22Rv1 (cell line): ENCODE measurements at regions not wholly inside any gene's neighbourhood (a gene's known extent, or its start where the extent isn't known, plus 50 kb on each side); places are given as distances from the start of the nearest gene placed in this dataset.
"Not testable (repeated sequence)": the region's sequence is repeated elsewhere in the genome, so short reads cannot be mapped to it uniquely, and the experiment has no call there.

Source experiments
- H3K27ac ChIP-seq: fragments of 450-650 bp; 2 replicates; pipeline ENCODE4 v1.5.1; 2017
- CTCF ChIP-seq: fragments of 450-650 bp; IDR thresholded peaks from 2 replicates; pipeline ENCODE4 v1.5.1; 2017; ENCODE audit warnings: mild to moderate bottlenecking
- ZFX ChIP-seq: fragments of 450-650 bp; IDR thresholded peaks from 2 replicates; pipeline ENCODE4 v1.6.1; 2017; ENCODE audit warnings: antibody characterized with exemption, borderline replicate concordance

GRCh38 chr17:30677550-30678249 lies 146.8 kb downstream of the CRLF3 start:
- TF ChIP-seq ZFX (no peak), CTCF (no peak)
- H3K27ac ChIP-seq, result no peak overlapping the region

GRCh38 chr17:30675777-30676492 lies 148.6 kb downstream of the CRLF3 start:
- H3K27ac ChIP-seq, result not testable (repeated sequence)

- H3K27ac ChIP-seq, result not testable (repeated sequence)
Measured at GRCh38 chr17:30669217-30669649, 155.3 kb downstream of the CRLF3 start.

GRCh38 chr17:30668360-30669181 lies 155.9 kb downstream of the CRLF3 start:
- not testable (repeated sequence) for H3K27ac ChIP-seq

GRCh38 chr17:30667657-30668359 lies 156.7 kb downstream of the CRLF3 start:
- not testable (repeated sequence) for H3K27ac ChIP-seq

- not testable (repeated sequence) for H3K27ac ChIP-seq
Measured at GRCh38 chr17:30666838-30667656, 157.4 kb downstream of the CRLF3 start.

GRCh38 chr17:30663727-30664455 lies 160.6 kb downstream of the CRLF3 start:
- H3K27ac ChIP-seq, result not testable (repeated sequence)

- H3K27ac ChIP-seq, result not testable (repeated sequence)
Measured at GRCh38 chr17:30657148-30657547, 167.3 kb downstream of the CRLF3 start.

GRCh38 chr17:30653038-30653437 lies 171.5 kb downstream of the CRLF3 start:
- not testable (repeated sequence) for H3K27ac ChIP-seq

GRCh38 chr17:30650149-30650548 lies 172.9 kb downstream of the GOSR1 start:
- not testable (repeated sequence) for H3K27ac ChIP-seq

GRCh38 chr17:30648015-30648620 lies 170.9 kb downstream of the GOSR1 start:
- not testable (repeated sequence) for H3K27ac ChIP-seq

- not testable (repeated sequence) for H3K27ac ChIP-seq
Measured at GRCh38 chr17:30645875-30646274, 168.7 kb downstream of the GOSR1 start.

- H3K27ac ChIP-seq, result peak overlapping the region; percentile 54
Measured at GRCh38 chr17:30644713-30645112, 167.5 kb downstream of the GOSR1 start.

GRCh38 chr17:30644287-30644686 lies 167.1 kb downstream of the GOSR1 start:
- peak overlapping the region; percentile 54 for H3K27ac ChIP-seq

- not testable (repeated sequence) for H3K27ac ChIP-seq
Measured at GRCh38 chr17:30641428-30641827, 164.2 kb downstream of the GOSR1 start.

- H3K27ac ChIP-seq, result not testable (repeated sequence)
Measured at GRCh38 chr17:30639391-30639790, 162.2 kb downstream of the GOSR1 start.

GRCh38 chr17:30638968-30639367 lies 161.8 kb downstream of the GOSR1 start:
- not testable (repeated sequence) for H3K27ac ChIP-seq

GRCh38 chr17:30631651-30632050 lies 154.4 kb downstream of the GOSR1 start:
- H3K27ac ChIP-seq, result not testable (repeated sequence)
